ENCODE measurements at regions not wholly inside any gene's neighbourhood (a gene's known extent, or its start where the extent isn't known, plus 50 kb on each side); places are given as distances from the start of the nearest gene placed in this dataset.

DNA sequence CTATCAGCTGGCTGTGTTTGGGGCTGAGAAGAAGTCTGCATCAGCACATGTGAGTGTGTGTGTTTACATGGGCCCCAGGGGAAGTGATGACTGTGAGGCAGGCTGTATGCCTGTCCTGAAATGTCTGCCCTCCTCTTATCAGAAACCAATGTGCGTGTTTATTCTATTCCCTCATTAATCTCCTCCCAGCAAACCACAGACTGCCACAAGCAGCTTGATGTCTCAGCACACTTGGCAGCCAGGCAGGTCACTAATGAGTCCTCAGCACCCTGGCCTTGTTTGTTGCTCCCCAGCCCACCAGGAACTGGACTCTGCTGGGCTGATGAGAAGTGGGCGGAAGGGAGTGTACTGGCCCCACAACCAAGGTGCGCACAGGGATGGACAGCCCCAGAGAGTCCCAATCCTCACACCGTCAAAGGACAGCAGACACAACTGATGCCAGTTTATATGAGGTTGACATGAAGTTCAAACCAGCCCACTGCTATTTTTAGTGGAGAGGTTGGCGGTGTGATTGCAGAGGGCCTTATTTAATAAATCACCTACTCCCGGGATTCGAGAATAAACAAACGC lies 225.8 kb downstream of the ETS1 start:
- H4K5ac ChIP-seq (ENCODE audit: low read depth, low read length): no peak overlapping the region
- dilution Hi-C loops (cut with HindIII; ENCODE audit: low sequenced_read_pairs, unreplicated experiment) (no loop called here), intact Hi-C loops (cut with micrococcal nuclease) (loop anchor here (5.0 kb wide), 1 partner anchor 161 kb away; no protein-coding TSS in a partner anchor), in situ Hi-C loops (cut with MboI; ENCODE audit: low sequenced_read_pairs) (no loop called here)
- no peak overlapping the region for H3K56ac ChIP-seq (ENCODE audit: extremely low read depth, insufficient read depth, low read length)
- peaks cover 19% of the 10 kb centered on the region for H3K4me1 ChIP-seq (ENCODE audit: control insufficient read depth, insufficient read depth, low read length)
- H3K9ac ChIP-seq (ENCODE audit: low read depth, low read length): no peak overlapping the region
- H3K14ac ChIP-seq (replicated peaks; ENCODE audit: low read depth, low read length): no peak overlapping the region
- DNase-seq (peak; percentile 92), ATAC-seq (ENCODE audit: low read depth) (peak; percentile 93)
- ChIA-PET POLR2A (ENCODE audit: unreplicated experiment) (no interaction called here), CTCF (no interaction called here)
- H3K36me3 ChIP-seq (ENCODE audit: control insufficient read depth, insufficient read depth, low read length): no peaks in the 10 kb centered on the region
- peak overlapping the region; percentile 62 for H3K4ac ChIP-seq (ENCODE audit: low read depth, low read length)
- peak overlapping the region; percentile 57 for H2AK9ac ChIP-seq (replicated peaks; ENCODE audit: low read depth, low read length, poor library complexity)
- H2AK5ac ChIP-seq (ENCODE audit: low read depth, low read length): peak overlapping the region; percentile 45; the same call in 1 of the 2 replicates
- peak overlapping the region; percentile 5; the same call in 1 of the 2 replicates for H3K27ac ChIP-seq (ENCODE audit: insufficient read depth, low read length)
- peak overlapping the region; percentile 41; the same call in 1 of the 2 replicates for H2BK20ac ChIP-seq (ENCODE audit: low read depth, low read length)
- no peak overlapping the region for H3K18ac ChIP-seq (ENCODE audit: low read depth, low read length)
- peak overlapping the region in 1 of 2 experiments; percentile 15; a peak in 1 of 4 replicates for H4K8ac ChIP-seq (ENCODE audit: low read depth in 2 of 2, low read length in 2 of 2)
- peak overlapping the region; percentile 2 for H3K4me2 ChIP-seq (ENCODE audit: low read depth, low read length)
- peak overlapping the region; percentile 83 for H2AFZ ChIP-seq (replicated peaks; ENCODE audit: low read length, poor library complexity)
- H3K9me3 ChIP-seq (ENCODE audit: control insufficient read depth, insufficient read depth, low read length): no peaks in the 10 kb centered on the region
- WGBS, 2 experiments (ENCODE audit: extremely low coverage in 2 of 2, insufficient read length in 1 of 2): no CpG with 5 or more reads among the region's 8 CpGs
- H2BK15ac ChIP-seq (ENCODE audit: low read depth, low read length): no peak overlapping the region
- peak overlapping the region; percentile 60 for H3K23ac ChIP-seq (ENCODE audit: low read depth, low read length)
- H4K91ac ChIP-seq (ENCODE audit: insufficient read depth, low read depth, low read length): peak overlapping the region; percentile 33
- H2BK5ac ChIP-seq (ENCODE audit: low read depth, low read length, poor library complexity, severe bottlenecking): peak overlapping the region; percentile 42
- peaks cover 1% of the 10 kb centered on the region; the same call in 1 of the 2 replicates for H3K27me3 ChIP-seq (ENCODE audit: control insufficient read depth, insufficient read depth, low read length)
- no peaks in the 10 kb centered on the region for H3K79me1 ChIP-seq (ENCODE audit: low read depth in 1 of 2, low read length in 2 of 2)
- no peak overlapping the region for H3K4me3 ChIP-seq (ENCODE audit: insufficient read depth, low read depth, low read length)
- H4K20me1 ChIP-seq (ENCODE audit: insufficient read depth, low read length): no peaks in the 10 kb centered on the region
- H2BK120ac ChIP-seq (ENCODE audit: low read depth, low read length): peak overlapping the region; percentile 61; the same call in 1 of the 2 replicates
- BruUV-seq (replicated peaks): no TSS peak
- peaks cover 17% of the 10 kb centered on the region for H3K9me1 ChIP-seq (ENCODE audit: insufficient read depth, low read length)
- TF ChIP-seq SMC3 (IDR thresholded peaks at IDR 0.05; ENCODE audit: low read depth, low read length) (peak; percentile 28), MAZ (IDR thresholded peaks at IDR 0.05; ENCODE audit: borderline replicate concordance, low read depth, low read length) (0 out of 2 replicates have a peak, but pooled peaks have one; percentile 14), NFE2L2 (IDR thresholded peaks at IDR 0.05; ENCODE audit: low read depth, low read length) (0 out of 2 replicates have a peak, but pooled peaks have one; percentile 13), MXI1 (IDR thresholded peaks at IDR 0.05; ENCODE audit: borderline replicate concordance, low read depth, low read length) (peak; percentile 56; the same call in 1 of the 2 replicates), FOS (IDR thresholded peaks at IDR 0.05; ENCODE audit: low read depth, low read length) (peak; percentile 60), POLR2A (IDR thresholded peaks at IDR 0.05; ENCODE audit: low read depth, low read length) (no peak), MAFK (IDR thresholded peaks at IDR 0.05; ENCODE audit: low read depth, low read length) (peak; percentile 73), RAD21 (IDR thresholded peaks at IDR 0.05; ENCODE audit: low read length) (peak; percentile 18; the same call in 1 of the 2 replicates), CHD1 (IDR thresholded peaks at IDR 0.05; ENCODE audit: low read depth, low read length) (no peak), CEBPB (IDR thresholded peaks at IDR 0.05; ENCODE audit: low read depth, low read length) (no peak), BHLHE40 (IDR thresholded peaks at IDR 0.05; ENCODE audit: low read depth, low read length) (peak; percentile 79), RFX5 (IDR thresholded peaks at IDR 0.05; ENCODE audit: low read depth, low read length) (no peak)
- TF ChIP-seq, protein P1, sequence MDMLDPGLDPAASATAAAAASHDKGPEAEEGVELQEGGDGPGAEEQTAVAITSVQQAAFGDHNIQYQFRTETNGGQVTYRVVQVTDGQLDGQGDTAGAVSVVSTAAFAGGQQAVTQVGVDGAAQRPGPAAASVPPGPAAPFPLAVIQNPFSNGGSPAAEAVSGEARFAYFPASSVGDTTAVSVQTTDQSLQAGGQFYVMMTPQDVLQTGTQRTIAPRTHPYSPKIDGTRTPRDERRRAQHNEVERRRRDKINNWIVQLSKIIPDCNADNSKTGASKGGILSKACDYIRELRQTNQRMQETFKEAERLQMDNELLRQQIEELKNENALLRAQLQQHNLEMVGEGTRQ (IDR thresholded peaks at IDR 0.05; ENCODE audit: low read depth, low read length): no peak
- TF ChIP-seq, protein P2, sequence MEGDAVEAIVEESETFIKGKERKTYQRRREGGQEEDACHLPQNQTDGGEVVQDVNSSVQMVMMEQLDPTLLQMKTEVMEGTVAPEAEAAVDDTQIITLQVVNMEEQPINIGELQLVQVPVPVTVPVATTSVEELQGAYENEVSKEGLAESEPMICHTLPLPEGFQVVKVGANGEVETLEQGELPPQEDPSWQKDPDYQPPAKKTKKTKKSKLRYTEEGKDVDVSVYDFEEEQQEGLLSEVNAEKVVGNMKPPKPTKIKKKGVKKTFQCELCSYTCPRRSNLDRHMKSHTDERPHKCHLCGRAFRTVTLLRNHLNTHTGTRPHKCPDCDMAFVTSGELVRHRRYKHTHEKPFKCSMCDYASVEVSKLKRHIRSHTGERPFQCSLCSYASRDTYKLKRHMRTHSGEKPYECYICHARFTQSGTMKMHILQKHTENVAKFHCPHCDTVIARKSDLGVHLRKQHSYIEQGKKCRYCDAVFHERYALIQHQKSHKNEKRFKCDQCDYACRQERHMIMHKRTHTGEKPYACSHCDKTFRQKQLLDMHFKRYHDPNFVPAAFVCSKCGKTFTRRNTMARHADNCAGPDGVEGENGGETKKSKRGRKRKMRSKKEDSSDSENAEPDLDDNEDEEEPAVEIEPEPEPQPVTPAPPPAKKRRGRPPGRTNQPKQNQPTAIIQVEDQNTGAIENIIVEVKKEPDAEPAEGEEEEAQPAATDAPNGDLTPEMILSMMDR (conservative IDR thresholded peaks at IDR 0.05; ENCODE audit: low read depth, low read length): no peak
- TF ChIP-seq, protein P3, sequence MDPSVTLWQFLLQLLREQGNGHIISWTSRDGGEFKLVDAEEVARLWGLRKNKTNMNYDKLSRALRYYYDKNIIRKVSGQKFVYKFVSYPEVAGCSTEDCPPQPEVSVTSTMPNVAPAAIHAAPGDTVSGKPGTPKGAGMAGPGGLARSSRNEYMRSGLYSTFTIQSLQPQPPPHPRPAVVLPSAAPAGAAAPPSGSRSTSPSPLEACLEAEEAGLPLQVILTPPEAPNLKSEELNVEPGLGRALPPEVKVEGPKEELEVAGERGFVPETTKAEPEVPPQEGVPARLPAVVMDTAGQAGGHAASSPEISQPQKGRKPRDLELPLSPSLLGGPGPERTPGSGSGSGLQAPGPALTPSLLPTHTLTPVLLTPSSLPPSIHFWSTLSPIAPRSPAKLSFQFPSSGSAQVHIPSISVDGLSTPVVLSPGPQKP (IDR thresholded peaks at IDR 0.05; ENCODE audit: borderline replicate concordance, low read depth, low read length): no peak
